GM23248 (cell line): ENCODE measurements at regions not wholly inside any gene's neighbourhood (a gene's known extent, or its start where the extent isn't known, plus 50 kb on each side); places are given as distances from the start of the nearest gene placed in this dataset.

ENCODE experiments used
- EZH2 ChIP-seq: fragments of 200-600 bp; sonication (generic); IDR thresholded peaks from 2 replicates; pipeline ENCODE4 v1.6.1; 2018; ENCODE audit warnings: antibody characterized with exemption, mild to moderate bottlenecking; ENCODE audit not compliant: insufficient read depth, poor library complexity, severe bottlenecking
- EZH2phosphoT487 ChIP-seq: fragments of 200-600 bp; sonication (generic); IDR thresholded peaks from 2 replicates; pipeline ENCODE4 v1.6.1; 2018; ENCODE audit warnings: antibody characterized with exemption, moderate library complexity, mild to moderate bottlenecking, low read depth; ENCODE audit not compliant: insufficient read depth

DNA sequence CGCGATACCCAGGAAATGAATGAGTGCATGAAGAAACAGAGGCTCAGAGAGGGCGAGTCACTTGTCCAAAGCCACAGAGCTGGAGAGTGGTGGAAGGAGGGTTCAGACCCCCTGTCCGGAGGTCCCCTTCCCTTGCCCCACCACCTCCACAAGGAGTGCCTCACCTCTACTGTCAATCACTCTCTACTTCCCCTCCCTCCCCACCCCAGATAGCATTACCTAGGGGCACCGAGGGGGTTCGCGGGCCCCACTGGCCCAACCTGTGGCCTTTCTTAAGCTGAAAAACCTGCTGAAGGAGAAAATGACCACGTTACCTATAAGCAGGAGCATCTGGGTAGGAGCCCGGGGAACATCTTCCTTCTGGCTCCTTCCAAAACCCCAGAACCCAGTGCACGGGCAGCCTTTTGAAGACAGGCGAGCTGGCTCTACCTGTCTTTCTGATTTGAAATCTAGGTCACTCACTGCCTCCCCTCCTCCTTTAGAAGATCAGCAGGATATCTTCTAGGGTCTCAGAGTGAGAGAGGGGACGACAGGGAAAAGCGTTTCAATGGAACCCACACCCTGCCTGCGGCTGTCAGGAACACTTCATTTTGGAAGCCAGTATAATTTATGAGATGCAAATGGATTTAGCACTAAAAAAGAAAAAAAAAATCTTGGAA lies 89.9 kb upstream of the MEF2A start:
- TF ChIP-seq EZH2 (no peak), EZH2phosphoT487 (no peak)
